ENCODE measurements at regions not wholly inside any gene's neighbourhood (a gene's known extent, or its start where the extent isn't known, plus 50 kb on each side); places are given as distances from the start of the nearest gene placed in this dataset.

DNA sequence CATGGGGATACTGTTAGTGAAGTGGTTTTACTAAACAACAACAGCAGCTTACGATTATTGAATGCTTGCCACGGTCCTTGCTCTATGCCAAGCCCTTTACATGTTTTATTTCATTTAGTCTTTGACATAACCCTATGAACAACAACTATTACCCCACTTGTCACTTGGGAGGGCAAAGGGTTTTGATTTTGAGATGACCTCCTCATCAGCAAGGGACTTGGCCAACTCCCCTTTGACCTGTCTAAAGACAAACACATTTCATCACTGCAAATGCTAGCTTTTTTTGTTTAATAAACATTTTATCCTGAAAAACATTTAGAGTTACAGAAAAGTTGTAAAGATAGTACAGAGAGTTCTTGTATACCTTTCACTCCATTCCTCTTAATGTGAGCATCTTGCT lies 152.5 kb upstream of the WNT4 start:
- no peak for TF ChIP-seq EZH2 (IDR thresholded peaks at IDR 0.05; ENCODE audit: borderline replicate concordance, low read length)
- TF ChIP-seq, protein P1, sequence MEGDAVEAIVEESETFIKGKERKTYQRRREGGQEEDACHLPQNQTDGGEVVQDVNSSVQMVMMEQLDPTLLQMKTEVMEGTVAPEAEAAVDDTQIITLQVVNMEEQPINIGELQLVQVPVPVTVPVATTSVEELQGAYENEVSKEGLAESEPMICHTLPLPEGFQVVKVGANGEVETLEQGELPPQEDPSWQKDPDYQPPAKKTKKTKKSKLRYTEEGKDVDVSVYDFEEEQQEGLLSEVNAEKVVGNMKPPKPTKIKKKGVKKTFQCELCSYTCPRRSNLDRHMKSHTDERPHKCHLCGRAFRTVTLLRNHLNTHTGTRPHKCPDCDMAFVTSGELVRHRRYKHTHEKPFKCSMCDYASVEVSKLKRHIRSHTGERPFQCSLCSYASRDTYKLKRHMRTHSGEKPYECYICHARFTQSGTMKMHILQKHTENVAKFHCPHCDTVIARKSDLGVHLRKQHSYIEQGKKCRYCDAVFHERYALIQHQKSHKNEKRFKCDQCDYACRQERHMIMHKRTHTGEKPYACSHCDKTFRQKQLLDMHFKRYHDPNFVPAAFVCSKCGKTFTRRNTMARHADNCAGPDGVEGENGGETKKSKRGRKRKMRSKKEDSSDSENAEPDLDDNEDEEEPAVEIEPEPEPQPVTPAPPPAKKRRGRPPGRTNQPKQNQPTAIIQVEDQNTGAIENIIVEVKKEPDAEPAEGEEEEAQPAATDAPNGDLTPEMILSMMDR (conservative IDR thresholded peaks at IDR 0.05 in 1 of 2, IDR thresholded peaks at IDR 0.05 in 1 of 2; ENCODE audit: extremely low read depth in 1 of 2, insufficient read depth in 1 of 2, low read depth in 1 of 2, low read length in 2 of 2): no peak
